Stimulated activated CD8-positive, alpha-beta memory T cell treated with anti-CD3 and anti-CD28 coated beads, Interleukin-4, amount 100 ng/mL, for 48 hours (primary cell): ENCODE measurements at regions not wholly inside any gene's neighbourhood (a gene's known extent, or its start where the extent isn't known, plus 50 kb on each side); places are given as distances from the start of the nearest gene placed in this dataset.

Experiments
- DNase-seq: peaks from one replicate; pipeline ENCODE4 v3.0.0-alpha.2; 2020

- DNase-seq: no peak
Measured at GRCh38 chr11:119847853-119848252, 118.9 kb upstream of the NECTIN1 start.

GRCh38 chr11:119846374-119846773 is 117.4 kb upstream of the NECTIN1 start:
- DNase-seq: no peak

DNA sequence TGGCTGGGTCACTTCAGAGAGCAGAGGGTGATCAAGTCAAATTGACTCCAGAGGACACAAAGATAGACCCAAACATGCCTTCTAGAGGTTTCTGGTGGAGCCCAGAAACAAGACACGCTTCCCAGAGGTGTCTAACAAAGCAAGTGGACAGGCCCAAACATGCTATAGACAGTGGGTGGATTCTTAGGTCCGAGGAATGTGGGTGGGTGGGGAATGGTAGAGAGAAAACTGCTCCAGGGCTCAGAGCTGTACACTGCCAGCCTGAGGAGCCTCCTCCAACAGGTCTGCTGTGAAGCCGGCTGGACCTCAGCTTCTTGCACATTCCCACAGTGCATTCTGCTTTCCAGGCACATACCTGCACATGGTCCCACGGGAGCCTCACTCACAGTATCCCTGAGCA is 116.8 kb upstream of the NECTIN1 start:
- no peak for DNase-seq

GRCh38 chr11:119845305-119845704 is 116.3 kb upstream of the NECTIN1 start:
- DNase-seq: no peak

- DNase-seq: no peak
Measured at GRCh38 chr11:119844808-119845207, 115.8 kb upstream of the NECTIN1 start.

- DNase-seq: no peak
Measured at GRCh38 chr11:119843877-119844276, 114.9 kb upstream of the NECTIN1 start.

GRCh38 chr11:119842731-119843130 is 113.7 kb upstream of the NECTIN1 start:
- no peak for DNase-seq

DNA sequence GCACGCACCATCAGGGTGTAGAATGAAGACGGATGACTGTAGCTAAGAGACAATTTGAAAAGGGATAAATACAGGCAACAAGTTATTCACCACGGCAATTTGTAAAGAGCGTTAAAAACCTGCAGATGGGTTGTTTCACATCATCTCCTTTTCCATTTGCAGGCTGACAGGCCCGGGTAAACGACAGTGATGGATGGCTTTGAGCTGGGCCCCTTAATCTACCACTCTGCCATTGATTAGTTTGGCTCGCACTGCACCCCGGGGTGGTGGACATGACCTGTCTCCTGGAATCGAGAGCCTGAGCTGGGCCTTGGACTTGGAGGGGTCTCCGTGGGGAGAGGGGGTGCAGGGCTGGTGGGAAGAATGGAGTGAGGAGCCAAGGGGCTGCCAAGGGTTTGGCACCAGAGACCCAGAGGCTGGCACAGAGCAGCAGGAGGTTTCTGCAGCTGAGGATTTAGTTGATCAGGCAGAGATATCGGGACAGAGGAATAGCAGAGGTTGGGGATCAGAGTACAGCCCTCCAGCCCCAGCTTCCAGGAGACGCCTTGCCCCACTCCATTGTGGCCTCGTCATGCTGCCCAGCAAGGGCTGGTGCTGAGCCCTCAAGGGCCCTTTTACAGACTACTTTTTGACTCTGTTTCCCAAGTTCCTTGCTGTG is 110.6 kb upstream of the NECTIN1 start:
- DNase-seq: no peak

DNA sequence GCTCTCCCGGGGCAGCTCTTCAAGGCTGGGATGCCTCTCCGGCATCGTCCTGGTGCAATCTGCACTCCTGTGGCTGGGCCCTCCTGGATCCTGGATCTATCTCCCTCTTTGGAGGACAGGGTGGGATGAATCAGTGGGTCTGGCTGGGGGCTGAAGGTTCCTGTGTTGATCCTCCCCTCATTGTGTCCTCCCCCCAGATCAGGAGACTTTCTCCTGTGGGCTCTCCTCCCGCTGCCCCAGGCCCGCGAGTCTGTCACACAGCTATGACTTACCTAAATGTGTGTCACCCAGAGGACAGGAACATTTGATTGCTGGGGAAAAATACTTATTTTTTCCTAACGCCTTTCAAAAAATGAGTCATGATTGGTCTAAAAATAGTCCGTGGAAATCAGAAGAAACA is 106.8 kb upstream of the NECTIN1 start:
- DNase-seq: no peak

GRCh38 chr11:119832202-119832935 is 103.4 kb upstream of the NECTIN1 start:
- no peak for DNase-seq

- no peak for DNase-seq
Measured at GRCh38 chr11:119831011-119831410, 102.0 kb upstream of the NECTIN1 start.

- DNase-seq: no peak
Measured at GRCh38 chr11:119830400-119830799, 101.4 kb upstream of the NECTIN1 start.

GRCh38 chr11:119829402-119829801 is 100.4 kb upstream of the NECTIN1 start:
- DNase-seq: no peak

DNA sequence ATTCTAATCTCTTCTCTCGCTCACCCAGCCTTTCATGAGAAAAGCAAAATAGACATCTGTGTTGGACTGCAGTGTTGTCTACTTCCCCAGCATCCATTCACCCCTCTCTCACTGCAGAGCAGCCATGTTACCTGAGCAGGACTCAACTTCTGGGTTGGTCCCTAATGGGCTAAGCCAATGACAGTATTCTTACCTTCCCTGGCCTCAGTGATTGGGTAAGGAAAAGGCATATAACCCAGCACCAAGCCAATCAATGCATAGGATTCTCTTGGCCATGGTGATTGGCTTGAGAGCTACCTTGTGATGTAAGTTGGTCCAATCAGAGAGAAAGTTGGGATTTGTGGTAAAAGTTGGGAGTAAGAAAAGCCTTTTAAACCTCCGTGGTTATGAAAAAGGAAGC is 99.8 kb upstream of the NECTIN1 start:
- no peak for DNase-seq

- no peak for DNase-seq
Measured at GRCh38 chr11:119828006-119828405, 99.0 kb upstream of the NECTIN1 start.

GRCh38 chr11:119827113-119827512 is 98.1 kb upstream of the NECTIN1 start:
- DNase-seq: no peak

- DNase-seq: no peak
Measured at GRCh38 chr11:119823077-119823476, 94.1 kb upstream of the NECTIN1 start.

- no peak for DNase-seq
Measured at GRCh38 chr11:119816660-119817059, 87.7 kb upstream of the NECTIN1 start.

GRCh38 chr11:119814766-119815165 is 85.8 kb upstream of the NECTIN1 start:
- no peak for DNase-seq

GRCh38 chr11:119810478-119811232 is 81.7 kb upstream of the NECTIN1 start:
- no peak for DNase-seq

GRCh38 chr11:119809346-119809745 is 80.3 kb upstream of the NECTIN1 start:
- no peak for DNase-seq

DNA sequence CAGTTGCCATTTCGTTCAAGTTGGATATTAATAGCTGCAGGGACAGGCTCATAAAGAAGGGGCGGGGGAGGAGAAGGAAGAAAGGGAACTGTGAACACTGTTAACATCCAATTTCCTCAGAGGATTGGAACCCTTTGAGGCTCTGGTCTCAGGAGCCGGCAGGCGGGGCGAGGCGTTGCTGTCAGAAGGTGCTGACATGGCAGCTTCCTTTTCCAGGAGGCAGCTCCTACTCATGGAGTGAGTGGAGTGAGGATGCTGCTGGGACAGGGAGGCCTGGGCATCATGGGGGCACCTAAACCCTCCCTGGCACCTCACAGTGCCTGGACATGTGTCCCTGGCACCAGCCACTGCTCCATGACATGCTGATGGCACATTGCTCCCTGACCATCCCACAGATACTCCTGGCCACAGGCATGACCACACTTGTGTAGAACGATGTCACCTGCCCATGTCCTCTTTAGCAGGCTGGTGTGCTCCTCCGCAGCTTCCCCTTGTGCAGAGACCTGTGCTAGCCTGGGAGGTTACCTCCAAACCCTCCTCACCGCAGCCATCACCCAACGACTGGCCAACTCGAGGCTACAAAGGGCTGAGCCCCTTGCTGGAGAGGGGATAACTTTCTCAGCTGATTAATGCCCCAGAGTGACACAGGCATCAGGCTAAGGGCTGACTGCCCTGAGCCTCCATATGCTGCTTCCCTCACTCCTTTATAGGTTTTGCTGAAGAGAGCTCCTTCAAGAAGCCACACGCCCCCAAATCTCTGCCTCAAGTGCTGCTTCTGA is 79.6 kb upstream of the NECTIN1 start:
- DNase-seq: no peak

DNA sequence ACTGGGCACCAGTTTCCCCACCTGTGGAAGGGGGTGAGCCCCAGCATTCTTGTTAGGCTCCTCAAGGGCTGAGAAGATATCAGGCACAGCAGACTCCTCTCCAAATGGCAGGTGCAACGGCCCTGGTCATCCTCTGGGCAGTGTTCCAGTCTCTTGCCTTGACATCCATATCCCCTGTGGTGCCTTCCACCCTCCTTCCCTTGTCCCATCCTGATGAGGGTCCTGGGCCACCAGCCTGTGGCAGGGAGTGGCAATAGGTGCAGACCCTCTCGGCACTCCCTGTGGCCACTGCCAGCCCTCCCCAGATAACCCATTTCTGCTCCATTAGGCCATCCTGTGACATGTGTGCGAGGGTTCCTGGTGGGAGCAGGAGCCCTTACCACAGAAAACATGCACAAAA is 78.8 kb upstream of the NECTIN1 start:
- DNase-seq: no peak
